ENCODE measurements at regions not wholly inside any gene's neighbourhood (a gene's known extent, or its start where the extent isn't known, plus 50 kb on each side); places are given as distances from the start of the nearest gene placed in this dataset.
"Not testable (repeated sequence)": the region's sequence is repeated elsewhere in the genome, so short reads cannot be mapped to it uniquely, and the experiment has no call there.

- TF ChIP-seq CTCF, POLR2A (IDR thresholded peaks at IDR 0.05): not testable (repeated sequence)
Measured at GRCh38 chr6:103801901-103802479, 1057.7 kb downstream of the HACE1 start.
